HG03060 (cell line): ENCODE measurements at regions not wholly inside any gene's neighbourhood (a gene's known extent, or its start where the extent isn't known, plus 50 kb on each side); places are given as distances from the start of the nearest gene placed in this dataset.
"Not testable (repeated sequence)": the region's sequence is repeated elsewhere in the genome, so short reads cannot be mapped to it uniquely, and the experiment has no call there.

Experiments
- ATAC-seq: cut with Tn5 transposase; IDR thresholded peaks from one replicate; pipeline ENCODE4 v1.9.1; 2021; ENCODE audit warnings: low read depth, moderate number of reproducible peaks; ENCODE audit not compliant: unreplicated experiment

GRCh38 chr22:48620460-48620859 is 1207.2 kb downstream of the BRD1 start:
- ATAC-seq = not testable (repeated sequence)

GRCh38 chr22:48619721-48620120 is 1208.0 kb downstream of the BRD1 start:
- ATAC-seq = no peak

GRCh38 chr22:48618326-48618725 is 1209.3 kb downstream of the BRD1 start:
- no peak for ATAC-seq

GRCh38 chr22:48616656-48617055 is 1211.0 kb downstream of the BRD1 start:
- ATAC-seq = no peak

- no peak for ATAC-seq
Observed at GRCh38 chr22:48615171-48616008, 1212.3 kb downstream of the BRD1 start.

DNA sequence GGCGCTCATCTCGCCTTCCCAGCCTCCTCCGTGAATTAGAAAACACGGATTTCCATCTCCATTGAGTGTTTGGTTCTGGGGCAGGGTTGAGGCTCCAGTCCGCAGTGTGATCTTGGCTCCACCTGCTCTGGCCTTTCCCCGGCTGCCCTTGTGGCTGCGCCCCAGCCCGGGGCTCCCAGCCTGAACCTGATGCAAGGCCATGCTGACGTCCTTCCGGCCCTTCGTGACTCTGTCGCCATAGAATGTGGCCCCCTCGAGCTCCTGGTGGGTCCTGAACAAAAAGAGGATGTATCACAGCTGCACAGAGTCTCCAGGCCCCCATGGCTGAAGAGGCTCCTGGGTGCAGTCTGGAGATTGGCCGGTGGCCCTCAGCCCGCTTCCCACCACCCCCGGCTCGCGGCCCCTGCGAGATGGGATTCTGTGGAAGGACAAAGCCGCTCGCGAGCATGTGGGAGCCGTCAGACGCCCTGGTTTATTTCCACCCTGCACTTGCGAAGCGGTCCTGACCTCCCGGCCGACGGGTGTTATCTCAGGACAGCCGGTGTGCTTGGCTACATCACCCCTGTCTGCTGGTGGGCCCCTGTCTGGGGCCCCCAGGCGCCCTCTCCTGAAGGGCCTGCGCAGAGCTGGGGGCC is 1214.0 kb downstream of the BRD1 start:
- ATAC-seq = no peak

DNA sequence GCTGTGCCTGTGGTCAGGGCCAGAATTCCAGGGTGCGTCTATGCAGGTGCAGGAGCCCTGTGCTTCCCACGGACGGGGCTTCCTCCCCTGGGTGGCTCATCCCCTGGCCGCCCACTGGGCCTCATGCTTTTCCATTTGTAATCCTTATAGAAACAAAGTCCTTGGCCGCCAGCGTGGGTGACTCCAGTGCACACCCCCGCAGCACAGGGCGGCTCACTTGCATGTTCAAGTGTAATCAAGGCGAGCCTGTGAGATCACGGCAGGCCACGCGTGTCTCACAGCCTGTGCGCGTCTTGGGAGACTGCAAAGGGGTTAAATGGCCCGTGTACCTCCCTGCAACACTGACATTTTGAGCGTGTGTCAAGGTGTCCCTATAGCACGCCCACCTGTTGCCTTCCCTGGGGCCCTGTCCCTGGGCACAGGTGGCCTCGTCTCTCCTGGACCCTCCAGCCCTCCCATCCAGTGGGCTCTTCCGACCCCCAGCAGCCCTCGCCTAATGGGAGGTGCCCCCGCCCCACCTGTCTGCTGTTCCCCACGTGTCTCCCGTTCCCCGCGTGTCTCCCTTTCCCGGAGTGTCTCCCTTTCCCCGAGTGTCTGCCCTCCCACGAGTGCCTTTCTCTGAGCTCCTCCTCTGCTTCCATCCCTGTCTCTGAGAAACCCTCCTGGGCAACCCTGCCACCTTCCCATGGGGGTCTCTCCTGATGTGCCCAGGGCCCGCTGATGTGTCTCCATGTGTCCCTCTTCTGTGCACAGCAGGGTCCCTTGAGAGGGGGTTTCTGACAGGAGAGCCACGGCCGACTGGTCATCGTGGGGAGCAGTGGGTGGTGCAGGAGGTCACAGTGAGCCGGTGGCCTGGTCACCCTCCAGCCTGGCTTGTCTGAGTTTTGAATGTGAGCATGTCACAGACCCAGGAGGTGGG is 1215.3 kb downstream of the BRD1 start:
- ATAC-seq = no peak

GRCh38 chr22:48609279-48609865 is 1218.3 kb downstream of the BRD1 start:
- no peak for ATAC-seq

GRCh38 chr22:48607901-48608662 is 1219.6 kb downstream of the BRD1 start:
- no peak for ATAC-seq

DNA sequence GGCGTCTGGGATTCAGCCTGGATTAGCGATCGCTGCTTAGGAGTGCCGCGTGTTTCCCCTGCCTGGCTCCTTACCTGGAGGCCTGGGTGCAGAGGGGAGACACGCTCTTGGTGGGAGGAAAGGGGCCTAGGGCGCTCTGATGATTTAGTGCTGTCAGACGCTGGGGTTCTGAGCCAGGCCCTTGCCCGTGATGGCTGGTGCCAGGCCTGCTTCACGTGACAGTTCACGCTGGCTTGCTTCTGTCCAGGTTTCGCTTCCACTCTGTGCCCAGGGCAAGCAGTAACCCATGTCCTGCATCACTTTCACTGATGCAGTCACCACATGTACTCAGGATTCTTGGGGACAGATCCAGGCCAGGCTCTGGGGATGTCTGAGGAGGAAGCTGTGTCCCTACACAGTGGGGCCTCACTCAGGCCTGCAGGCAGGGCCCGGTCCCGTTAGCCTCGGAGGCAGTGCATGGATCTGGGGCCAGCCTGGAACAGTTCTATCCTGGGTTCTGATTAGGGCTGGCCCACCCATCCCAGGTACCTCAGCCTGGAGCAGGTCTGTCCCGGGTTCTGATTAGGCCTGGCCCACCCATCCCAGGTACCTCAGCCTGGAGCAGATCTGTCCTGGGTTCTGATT is 1220.9 kb downstream of the BRD1 start:
- no peak for ATAC-seq

DNA sequence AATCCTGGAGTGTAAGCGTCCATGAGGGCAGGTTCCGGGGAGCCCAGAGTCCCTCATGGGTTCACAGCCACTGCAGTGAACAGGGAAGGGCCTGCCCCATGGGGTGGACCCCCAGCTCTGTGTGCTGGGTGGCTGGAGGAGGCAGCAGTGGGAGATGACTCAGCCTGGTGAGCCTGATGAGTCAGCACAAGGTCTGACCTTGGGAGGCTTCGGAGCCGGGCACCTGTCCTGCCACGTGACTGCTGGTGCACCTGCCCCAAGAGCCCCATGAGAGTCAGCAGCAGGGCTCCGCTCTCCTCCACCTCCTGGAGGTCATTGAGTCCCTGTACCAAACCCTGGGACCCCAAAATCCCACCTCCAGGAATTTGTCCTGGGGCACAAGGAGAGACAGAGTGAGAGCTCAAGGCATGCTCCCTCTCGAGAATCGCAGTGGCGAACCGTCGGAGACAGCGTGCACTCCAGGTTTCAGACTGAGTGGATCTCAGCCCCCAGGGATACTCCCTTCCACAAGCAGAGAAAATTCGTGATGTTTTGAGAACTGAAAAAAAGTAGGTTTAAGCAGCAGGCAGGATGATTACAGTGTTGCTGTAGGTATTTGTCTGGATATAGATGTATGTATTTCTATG is 1221.7 kb downstream of the BRD1 start:
- no peak for ATAC-seq

DNA sequence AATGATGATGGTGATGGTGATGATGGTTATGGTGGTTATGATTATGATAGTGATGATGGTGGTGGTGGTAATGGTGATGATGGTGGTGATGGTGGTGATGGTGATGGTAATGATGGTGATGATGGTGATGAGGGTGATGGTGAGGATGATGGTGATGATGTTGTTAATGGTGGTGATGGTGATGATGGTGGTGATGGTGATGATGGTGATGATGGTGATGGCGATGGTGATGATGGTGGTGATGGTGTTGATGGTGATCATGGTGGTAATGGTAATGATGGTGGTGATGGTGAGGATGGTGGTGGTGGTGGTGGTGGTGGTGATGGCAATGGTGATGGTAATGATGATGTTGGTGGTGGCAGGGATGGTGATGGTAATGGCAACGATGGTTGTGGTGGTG is 1222.5 kb downstream of the BRD1 start:
- no peak for ATAC-seq

- ATAC-seq = no peak
Observed at GRCh38 chr22:48603621-48604320, 1223.9 kb downstream of the BRD1 start.

- no peak for ATAC-seq
Observed at GRCh38 chr22:48602805-48603518, 1224.7 kb downstream of the BRD1 start.

- ATAC-seq = no peak
Observed at GRCh38 chr22:48600681-48601080, 1227.0 kb downstream of the BRD1 start.

DNA sequence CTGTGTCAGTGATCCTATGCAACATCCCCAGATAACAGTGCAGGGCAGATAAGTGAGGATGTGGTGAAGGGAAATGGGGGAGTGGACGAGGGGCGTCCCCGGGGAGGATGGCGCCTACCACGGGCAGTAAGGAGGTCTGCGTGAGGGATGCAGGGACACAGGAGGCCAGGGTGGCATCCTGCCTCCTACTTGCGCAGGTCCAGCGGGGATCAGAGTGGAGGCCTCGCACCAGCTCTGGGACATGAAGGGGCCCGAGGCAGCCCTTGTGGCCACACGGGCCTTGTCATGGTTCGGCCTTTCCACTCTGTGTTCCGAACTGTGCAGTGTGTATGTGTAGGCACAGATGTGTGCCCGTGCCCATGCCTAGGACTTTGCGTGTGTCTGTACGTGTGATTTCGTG is 1227.5 kb downstream of the BRD1 start:
- ATAC-seq = no peak

DNA sequence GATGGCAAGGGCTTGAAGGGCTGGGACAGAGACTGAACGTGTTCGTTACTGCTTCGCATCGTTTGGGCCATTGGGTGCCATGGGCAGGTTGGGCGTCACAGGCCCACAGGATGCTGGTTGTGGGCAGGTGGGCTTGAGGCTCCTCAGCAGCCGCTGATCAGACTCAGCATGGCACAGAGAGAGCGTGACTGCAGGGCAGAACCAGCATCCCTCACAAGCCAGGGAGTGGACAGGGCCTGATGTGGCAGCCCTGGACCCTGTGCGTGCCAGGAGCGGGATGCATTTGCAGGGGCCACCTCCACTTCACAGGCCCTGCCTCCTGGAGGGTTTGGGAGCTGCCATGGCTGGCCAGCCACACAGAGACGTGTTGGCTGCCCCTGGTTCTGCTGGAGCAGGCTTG is 1228.3 kb downstream of the BRD1 start:
- ATAC-seq = no peak
